ENCODE measurements at regions not wholly inside any gene's neighbourhood (a gene's known extent, or its start where the extent isn't known, plus 50 kb on each side); places are given as distances from the start of the nearest gene placed in this dataset.

GRCh38 chr5:74421377-74421776 is 219.2 kb downstream of the ENC1 start:
- no peak for DNase-seq

GRCh38 chr5:74420947-74421346 is 219.6 kb downstream of the ENC1 start:
- DNase-seq: no peak

GRCh38 chr5:74420220-74420619 is 220.3 kb downstream of the ENC1 start:
- no peak for DNase-seq

GRCh38 chr5:74419468-74419867 is 221.1 kb downstream of the ENC1 start:
- no peak for DNase-seq

GRCh38 chr5:74418709-74419108 is 221.8 kb downstream of the ENC1 start:
- DNase-seq: no peak

GRCh38 chr5:74418261-74418660 is 222.3 kb downstream of the ENC1 start:
- no peak for DNase-seq

GRCh38 chr5:74415695-74416102 is 224.8 kb downstream of the ENC1 start:
- DNase-seq: no peak

- no peak for DNase-seq
Observed at GRCh38 chr5:74414228-74414627, 226.3 kb downstream of the ENC1 start.

GRCh38 chr5:74413403-74414048 is 227.0 kb downstream of the ENC1 start:
- no peak for DNase-seq

- no peak for DNase-seq
Observed at GRCh38 chr5:74412066-74412465, 228.5 kb downstream of the ENC1 start.

GRCh38 chr5:74409712-74410111 is 230.8 kb downstream of the ENC1 start:
- no peak for DNase-seq

GRCh38 chr5:74409166-74409706 is 231.3 kb downstream of the ENC1 start:
- DNase-seq: no peak

GRCh38 chr5:74408150-74409043 is 232.1 kb downstream of the ENC1 start:
- no peak for DNase-seq

- no peak for DNase-seq
Observed at GRCh38 chr5:74407701-74408100, 232.8 kb downstream of the ENC1 start.

GRCh38 chr5:74406844-74407243 is 233.7 kb downstream of the ENC1 start:
- no peak for DNase-seq

GRCh38 chr5:74405593-74405992 is 234.9 kb downstream of the ENC1 start:
- no peak for DNase-seq

GRCh38 chr5:74404574-74405508 is 235.7 kb downstream of the ENC1 start:
- no peak for DNase-seq

- DNase-seq: no peak
Observed at GRCh38 chr5:74403771-74404170, 236.8 kb downstream of the ENC1 start.

GRCh38 chr5:74402553-74402952 is 238.0 kb downstream of the ENC1 start:
- peak; percentile 73 for DNase-seq

GRCh38 chr5:74401946-74402320 is 238.6 kb downstream of the ENC1 start:
- DNase-seq: no peak

- no peak for DNase-seq
Observed at GRCh38 chr5:74401281-74401945, 239.1 kb downstream of the ENC1 start.

GRCh38 chr5:74400067-74400466 is 240.5 kb downstream of the ENC1 start:
- DNase-seq: no peak

Data from retina (tissue), 1 donor.